Thoracic aorta (tissue), 2 donors: ENCODE measurements at regions not wholly inside any gene's neighbourhood (a gene's known extent, or its start where the extent isn't known, plus 50 kb on each side); places are given as distances from the start of the nearest gene placed in this dataset.
"Not testable (repeated sequence)": the region's sequence is repeated elsewhere in the genome, so short reads cannot be mapped to it uniquely, and the experiment has no call there.

Experiments used
- ATAC-seq: fragments of 150-250 bp; one replicate; pipeline ENCODE4 v1.8.0; 2017; ENCODE audit warnings: low read depth; ENCODE audit not compliant: insufficient number of reproducible peaks, low FRiP score
- DNase-seq: peaks from one replicate; pipeline ENCODE4 v3.0.0-alpha.2; 2020; ENCODE audit warnings: low spot score
- H3K27ac ChIP-seq, 2 donors: fragments of 200-600 bp; sonication (generic); 1 replicate in 1 of 2; 2 replicates in 1 of 2; pipeline ENCODE4 v1.5.1; 2016; ENCODE audit warnings: mild to moderate bottlenecking in 2 of 2, moderate library complexity in 2 of 2
- H3K27me3 ChIP-seq: fragments of 200-600 bp; sonication (generic); replicated peaks from 2 replicates; pipeline ENCODE4 v1.6.0; 2016; ENCODE audit warnings: mild to moderate bottlenecking; ENCODE audit not compliant: insufficient read depth
- H3K36me3 ChIP-seq: fragments of 200-600 bp; sonication (generic); one replicate; pipeline ENCODE4 v1.5.1; 2016
- H3K4me1 ChIP-seq, 2 donors: fragments of 200-600 bp; sonication (generic); 1 replicate in 1 of 2; 2 replicates in 1 of 2; pipeline versions ENCODE4 v1.5.1 to v1.6.0; 2016; ENCODE audit warnings: low read depth in 2 of 2, mild to moderate bottlenecking in 1 of 2; ENCODE audit not compliant: control insufficient read depth in 1 of 2
- H3K4me3 ChIP-seq: fragments of 200-600 bp; sonication (generic); 2 replicates; pipeline ENCODE4 v1.5.1; 2016; ENCODE audit warnings: mild to moderate bottlenecking
- H3K9me3 ChIP-seq: fragments of 200-600 bp; sonication (generic); 2 replicates; pipeline ENCODE4 v1.5.1; 2016
- CTCF ChIP-seq: fragments of 200-600 bp; sonication (generic); IDR thresholded peaks from one replicate; pipeline ENCODE4 v1.5.1; 2019; ENCODE audit warnings: antibody characterized with exemption

GRCh38 chr13:80881034-80881433 lies 540.1 kb upstream of the SPRY2 start:
- Histone ChIP-seq H3K4me3 (no peak overlapping the region), H3K36me3 (no peaks in the 10 kb centered on the region), H3K27me3 (no peaks in the 10 kb centered on the region), H3K4me1 (no peaks in the 10 kb centered on the region), H3K27ac (no peak overlapping the region), H3K9me3 (no peaks in the 10 kb centered on the region)
- ATAC-seq = no peak
- DNase-seq = no peak
- no peak for TF ChIP-seq CTCF

- Histone ChIP-seq H3K27me3 (no peaks in the 10 kb centered on the region), H3K36me3 (no peaks in the 10 kb centered on the region), H3K9me3 (no peaks in the 10 kb centered on the region), H3K4me3 (no peak overlapping the region), H3K4me1 (no peaks in the 10 kb centered on the region), H3K27ac (no peak overlapping the region)
- TF ChIP-seq CTCF = no peak
- no peak for DNase-seq
- no peak for ATAC-seq
Measured at GRCh38 chr13:80877944-80878241, 537.0 kb upstream of the SPRY2 start.

GRCh38 chr13:80877209-80877943 lies 536.5 kb upstream of the SPRY2 start:
- no peak for ATAC-seq
- Histone ChIP-seq H3K4me3 (no peak overlapping the region), H3K36me3 (no peaks in the 10 kb centered on the region), H3K27me3 (no peaks in the 10 kb centered on the region), H3K9me3 (no peaks in the 10 kb centered on the region), H3K4me1 (no peaks in the 10 kb centered on the region), H3K27ac (no peak overlapping the region)
- no peak for DNase-seq
- no peak for TF ChIP-seq CTCF

DNA sequence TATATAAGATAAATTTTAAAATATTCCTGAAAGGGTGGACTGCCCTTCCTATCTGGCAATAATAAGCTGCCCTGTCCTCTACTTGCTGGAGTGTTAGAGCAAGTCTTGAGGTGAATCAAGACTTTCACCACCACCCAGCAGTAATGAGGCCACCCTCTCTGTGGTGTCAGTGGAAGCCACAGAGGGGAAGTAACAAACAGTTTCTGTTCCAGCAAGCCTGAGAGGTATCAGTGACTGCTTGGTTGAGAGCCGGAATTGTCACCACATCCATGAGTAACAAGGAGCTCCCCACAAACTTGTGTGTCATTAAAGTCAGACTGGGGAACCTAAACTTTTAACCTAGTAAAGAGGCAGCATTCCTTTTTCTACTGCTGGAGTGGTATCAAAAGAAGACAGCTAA lies 532.7 kb upstream of the SPRY2 start:
- no peaks in the 10 kb centered on the region for H3K27me3 ChIP-seq
- H3K9me3 ChIP-seq = no peaks in the 10 kb centered on the region
- H3K4me3 ChIP-seq = no peak overlapping the region
- no peaks in the 10 kb centered on the region for H3K36me3 ChIP-seq
- DNase-seq = no peak
- no peak for ATAC-seq
- H3K4me1 ChIP-seq = no peaks in the 10 kb centered on the region
- no peak overlapping the region for H3K27ac ChIP-seq
- TF ChIP-seq CTCF = no peak

DNA sequence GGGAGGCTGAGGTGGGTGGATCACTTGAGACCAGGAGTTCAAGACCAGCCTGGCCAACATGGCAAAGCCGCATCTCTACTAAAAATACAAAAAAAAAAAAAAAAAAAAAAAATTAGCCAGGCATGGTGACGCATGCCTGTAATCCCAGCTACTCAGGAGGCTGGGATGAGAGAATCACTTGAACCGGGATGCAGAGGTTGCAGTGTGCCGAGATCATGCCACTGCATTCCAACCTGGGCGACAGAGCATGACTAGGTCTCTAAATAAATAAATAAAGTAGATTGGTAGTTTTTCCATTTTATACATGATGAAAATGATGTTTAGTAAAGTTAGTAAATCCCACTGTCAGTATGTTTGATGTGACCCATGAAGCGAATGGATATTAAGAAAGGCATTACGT lies 531.0 kb upstream of the SPRY2 start:
- H3K36me3 ChIP-seq, H3K4me1 ChIP-seq, DNase-seq, H3K27ac ChIP-seq, H3K9me3 ChIP-seq, H3K4me3 ChIP-seq, ATAC-seq, H3K27me3 ChIP-seq: not testable (repeated sequence)

- no peak for DNase-seq
- Histone ChIP-seq H3K27ac (no peak overlapping the region), H3K9me3 (no peaks in the 10 kb centered on the region), H3K36me3 (no peaks in the 10 kb centered on the region), H3K27me3 (no peaks in the 10 kb centered on the region), H3K4me1 (no peaks in the 10 kb centered on the region), H3K4me3 (no peak overlapping the region)
- ATAC-seq = no peak
- TF ChIP-seq CTCF = no peak
Measured at GRCh38 chr13:80871481-80871880, 530.6 kb upstream of the SPRY2 start.
